ENCODE measurements at regions not wholly inside any gene's neighbourhood (a gene's known extent, or its start where the extent isn't known, plus 50 kb on each side); places are given as distances from the start of the nearest gene placed in this dataset.

GRCh38 chr1:163709636-163710035, 387.9 kb downstream of the NUF2 start:
- no peaks in the 10 kb centered on the region for H4K20me1 ChIP-seq (ENCODE audit: insufficient read depth, low read length)
- no peak overlapping the region for H3K4me2 ChIP-seq (ENCODE audit: insufficient read depth, low read length)
- no peaks in the 10 kb centered on the region for H3K79me2 ChIP-seq (ENCODE audit: insufficient read depth, low read length)
- no peak overlapping the region for H3K4me3 ChIP-seq (ENCODE audit: low read depth in 1 of 2, low read length in 2 of 2)
- H3K9me3 ChIP-seq (ENCODE audit: insufficient read depth, low read length, severe bottlenecking): no peaks in the 10 kb centered on the region
- no peaks in the 10 kb centered on the region for H3K4me1 ChIP-seq (ENCODE audit: insufficient read depth, low read length)
- no peaks in the 10 kb centered on the region for H3K27me3 ChIP-seq (ENCODE audit: insufficient read depth, low read length, poor library complexity)
- no peaks in the 10 kb centered on the region for H3K36me3 ChIP-seq (ENCODE audit: insufficient read depth, low read length)
- TF ChIP-seq EZH2 (IDR thresholded peaks at IDR 0.05; ENCODE audit: borderline replicate concordance, low read depth, low read length, severe bottlenecking) (no peak), CTCF (IDR thresholded peaks at IDR 0.05; ENCODE audit: borderline replicate concordance, extremely low read depth, low read length, poor library complexity, severe bottlenecking) (no peak)
- no peak overlapping the region for H3K27ac ChIP-seq (ENCODE audit: low read length)
- no peak for DNase-seq
- H2AFZ ChIP-seq (ENCODE audit: low read depth, low read length): no peak overlapping the region
- no peak for ATAC-seq (ENCODE audit: insufficient read depth, low read depth)
- no peak overlapping the region for H3K9ac ChIP-seq (ENCODE audit: low read depth, low read length)

GRCh38 chr1:163712321-163712720, 390.6 kb downstream of the NUF2 start:
- Histone ChIP-seq H3K27ac (ENCODE audit: low read length) (no peak overlapping the region), H3K9ac (ENCODE audit: low read depth, low read length) (no peak overlapping the region), H4K20me1 (ENCODE audit: insufficient read depth, low read length) (no peaks in the 10 kb centered on the region), H3K27me3 (ENCODE audit: insufficient read depth, low read length, poor library complexity) (no peaks in the 10 kb centered on the region), H3K4me1 (ENCODE audit: insufficient read depth, low read length) (no peaks in the 10 kb centered on the region), H3K36me3 (ENCODE audit: insufficient read depth, low read length) (no peaks in the 10 kb centered on the region), H2AFZ (ENCODE audit: low read depth, low read length) (no peak overlapping the region), H3K4me3 (ENCODE audit: low read depth in 1 of 2, low read length in 2 of 2) (no peak overlapping the region), H3K4me2 (ENCODE audit: insufficient read depth, low read length) (no peak overlapping the region), H3K9me3 (ENCODE audit: insufficient read depth, low read length, severe bottlenecking) (no peaks in the 10 kb centered on the region), H3K79me2 (ENCODE audit: insufficient read depth, low read length) (no peaks in the 10 kb centered on the region)
- DNase-seq (no peak), ATAC-seq (ENCODE audit: insufficient read depth, low read depth) (no peak)
- TF ChIP-seq EZH2 (IDR thresholded peaks at IDR 0.05; ENCODE audit: borderline replicate concordance, low read depth, low read length, severe bottlenecking) (no peak), CTCF (IDR thresholded peaks at IDR 0.05; ENCODE audit: borderline replicate concordance, extremely low read depth, low read length, poor library complexity, severe bottlenecking) (no peak)

GRCh38 chr1:163720294-163720693, 398.5 kb downstream of the NUF2 start:
- no peak for ATAC-seq (ENCODE audit: insufficient read depth, low read depth)
- no peak for TF ChIP-seq CTCF (IDR thresholded peaks at IDR 0.05; ENCODE audit: borderline replicate concordance, extremely low read depth, low read length, poor library complexity, severe bottlenecking)
- TF ChIP-seq EZH2 (IDR thresholded peaks at IDR 0.05; ENCODE audit: borderline replicate concordance, low read depth, low read length, severe bottlenecking): no peak

GRCh38 chr1:163725551-163725950, 403.8 kb downstream of the NUF2 start:
- Histone ChIP-seq H3K4me2 (ENCODE audit: insufficient read depth, low read length) (no peak overlapping the region), H2AFZ (ENCODE audit: low read depth, low read length) (no peak overlapping the region), H3K36me3 (ENCODE audit: insufficient read depth, low read length) (no peaks in the 10 kb centered on the region), H3K4me3 (ENCODE audit: low read depth in 1 of 2, low read length in 2 of 2) (no peak overlapping the region), H4K20me1 (ENCODE audit: insufficient read depth, low read length) (no peaks in the 10 kb centered on the region), H3K4me1 (ENCODE audit: insufficient read depth, low read length) (no peaks in the 10 kb centered on the region), H3K27ac (ENCODE audit: low read length) (no peak overlapping the region), H3K79me2 (ENCODE audit: insufficient read depth, low read length) (no peaks in the 10 kb centered on the region), H3K9ac (ENCODE audit: low read depth, low read length) (no peak overlapping the region), H3K27me3 (ENCODE audit: insufficient read depth, low read length, poor library complexity) (no peaks in the 10 kb centered on the region), H3K9me3 (ENCODE audit: insufficient read depth, low read length, severe bottlenecking) (no peaks in the 10 kb centered on the region)
- DNase-seq (no peak), ATAC-seq (ENCODE audit: insufficient read depth, low read depth) (no peak)
- no peak for TF ChIP-seq EZH2 (IDR thresholded peaks at IDR 0.05; ENCODE audit: borderline replicate concordance, low read depth, low read length, severe bottlenecking)
- TF ChIP-seq CTCF (IDR thresholded peaks at IDR 0.05; ENCODE audit: borderline replicate concordance, extremely low read depth, low read length, poor library complexity, severe bottlenecking): no peak

More at GRCh38 chr1:163720294-163720693, 398.5 kb downstream of the NUF2 start:
- Histone ChIP-seq H3K4me3 (ENCODE audit: low read depth in 1 of 2, low read length in 2 of 2) (no peak overlapping the region), H4K20me1 (ENCODE audit: insufficient read depth, low read length) (no peaks in the 10 kb centered on the region), H2AFZ (ENCODE audit: low read depth, low read length) (no peak overlapping the region), H3K4me1 (ENCODE audit: insufficient read depth, low read length) (no peaks in the 10 kb centered on the region), H3K79me2 (ENCODE audit: insufficient read depth, low read length) (no peaks in the 10 kb centered on the region), H3K9me3 (ENCODE audit: insufficient read depth, low read length, severe bottlenecking) (peaks cover 2% of the 10 kb centered on the region), H3K36me3 (ENCODE audit: insufficient read depth, low read length) (no peaks in the 10 kb centered on the region), H3K27ac (ENCODE audit: low read length) (no peak overlapping the region), H3K9ac (ENCODE audit: low read depth, low read length) (no peak overlapping the region), H3K4me2 (ENCODE audit: insufficient read depth, low read length) (no peak overlapping the region), H3K27me3 (ENCODE audit: insufficient read depth, low read length, poor library complexity) (no peaks in the 10 kb centered on the region)
- DNase-seq: no peak
